ENCODE measurements at regions not wholly inside any gene's neighbourhood (a gene's known extent, or its start where the extent isn't known, plus 50 kb on each side); places are given as distances from the start of the nearest gene placed in this dataset.
"Not testable (repeated sequence)": the region's sequence is repeated elsewhere in the genome, so short reads cannot be mapped to it uniquely, and the experiment has no call there.

DNA sequence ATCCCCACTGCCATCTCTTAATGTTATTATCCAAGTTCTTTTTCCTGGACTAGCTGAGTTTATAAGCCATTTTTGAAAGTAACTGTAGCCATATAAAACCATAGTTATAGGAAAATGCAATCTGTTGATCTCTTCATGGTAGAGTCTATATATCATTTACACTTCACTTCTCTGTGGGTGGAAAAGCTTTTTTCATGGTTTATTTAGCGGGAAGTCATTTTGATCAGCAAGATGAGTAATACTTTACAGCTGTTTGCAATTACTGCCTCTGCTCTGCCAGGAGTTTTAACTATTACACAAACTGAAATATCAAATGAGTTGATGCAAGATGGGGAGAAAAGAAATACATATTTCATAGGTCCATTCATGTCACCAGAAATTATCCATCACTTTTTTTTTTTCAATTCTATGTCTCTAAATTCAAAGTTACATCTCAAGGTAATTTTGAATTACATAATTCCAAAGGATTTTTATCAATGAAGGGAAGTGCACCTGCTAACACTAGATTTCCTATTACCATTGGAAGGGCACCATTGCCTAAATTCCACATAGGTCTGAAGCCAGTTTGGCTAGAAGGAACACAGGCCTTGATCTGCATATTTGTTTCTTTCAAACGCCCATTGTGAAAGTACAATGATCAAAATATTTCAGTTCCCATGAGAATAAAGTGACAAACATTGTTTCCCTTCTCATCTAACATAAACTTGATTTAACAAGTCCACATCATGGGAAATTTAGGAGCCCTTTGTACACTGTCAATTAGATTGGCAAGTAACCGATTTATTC, 296.7 kb downstream of the ZNF326 start:
- no peak for DNase-seq

GRCh38 chr1:90282811-90283210, 287.9 kb downstream of the ZNF326 start:
- no peak for DNase-seq

DNA sequence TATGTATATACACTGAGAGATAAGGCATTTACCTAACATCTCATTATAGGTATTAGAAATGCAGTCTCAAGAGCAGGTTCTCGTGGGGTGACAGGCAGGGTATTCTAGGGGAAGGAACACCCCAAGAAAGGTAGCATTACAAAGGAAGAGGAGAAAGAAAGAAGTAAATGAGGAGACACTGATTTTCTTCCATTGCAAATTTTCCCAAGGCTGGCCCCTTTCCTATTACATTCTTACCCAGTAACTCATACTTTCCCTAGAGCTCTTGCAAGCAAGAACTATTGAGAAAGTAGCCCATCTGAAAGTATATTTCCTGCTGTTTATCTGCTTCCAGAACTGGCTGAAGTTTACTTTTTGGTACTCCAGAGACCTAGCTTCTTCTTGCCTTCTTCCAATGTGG, 287.0 kb downstream of the ZNF326 start:
- not testable (repeated sequence) for DNase-seq

DNA sequence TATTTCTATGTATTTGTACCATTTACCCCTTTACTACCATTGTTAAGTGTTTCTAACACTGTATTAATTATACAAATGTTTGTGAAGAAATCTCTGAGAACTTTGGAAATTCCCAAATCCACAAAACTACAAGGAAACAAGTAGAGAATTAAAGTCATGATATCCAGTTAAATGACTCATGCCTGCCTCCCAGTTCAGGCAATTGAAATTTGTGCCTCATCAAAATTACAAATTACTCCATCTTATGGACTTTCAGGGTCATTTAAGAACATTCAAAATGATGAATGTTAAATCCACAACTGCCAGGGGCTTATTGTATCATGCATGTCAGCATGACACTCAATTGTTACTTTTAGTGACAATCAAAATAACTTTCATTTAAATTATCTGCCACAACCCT, 282.4 kb downstream of the ZNF326 start:
- DNase-seq = no peak

GRCh38 chr1:90274376-90274775, 279.5 kb downstream of the ZNF326 start:
- DNase-seq = no peak

DNA sequence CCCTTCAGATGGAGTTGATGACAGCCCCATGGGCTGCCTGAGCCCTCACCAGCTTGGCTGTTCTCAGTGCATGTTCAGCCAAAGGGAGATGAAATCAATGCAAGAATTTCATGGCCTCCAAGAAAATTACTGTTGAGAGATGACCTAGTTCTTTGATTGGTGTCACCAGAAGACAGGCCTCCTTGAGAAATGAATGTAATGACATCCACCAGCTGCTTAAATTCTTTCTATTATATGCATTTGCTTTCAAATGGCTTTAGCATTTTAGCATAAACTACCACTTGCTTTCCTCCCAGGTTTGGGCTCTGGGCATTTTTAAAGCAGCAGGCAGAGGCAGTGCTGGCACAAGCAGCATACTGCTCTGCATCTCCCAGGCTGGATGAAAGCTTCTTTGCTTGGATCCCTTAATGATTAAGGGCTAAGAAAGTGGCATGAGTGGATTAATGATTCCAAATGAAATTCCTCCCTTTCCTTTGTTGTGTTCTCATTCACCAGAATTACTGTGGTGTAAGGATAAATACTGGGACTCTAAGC, 278.4 kb downstream of the ZNF326 start:
- no peak for DNase-seq

DNA sequence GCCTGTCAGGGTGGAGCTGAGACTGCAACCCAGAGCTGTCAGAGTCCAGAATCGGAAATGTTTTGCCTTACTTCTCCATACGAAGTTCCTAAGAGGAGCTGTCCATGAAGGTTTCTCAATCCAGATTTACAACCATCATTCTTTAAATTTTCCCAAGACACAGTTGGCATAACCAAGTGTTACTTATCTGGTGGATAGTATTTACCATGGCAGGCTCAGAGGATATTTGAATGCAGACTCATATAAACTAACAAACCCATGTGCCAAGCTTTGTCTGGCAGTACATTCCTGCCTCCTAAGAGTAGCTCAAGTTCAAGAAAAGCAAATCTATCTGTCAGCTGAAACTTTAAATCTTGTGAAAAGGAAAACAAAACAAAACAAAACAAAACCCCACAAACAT, 267.9 kb downstream of the ZNF326 start:
- DNase-seq = no peak

- DNase-seq = no peak
Observed at GRCh38 chr1:90262286-90262685, 267.4 kb downstream of the ZNF326 start.

GRCh38 chr1:90246069-90246468, 251.2 kb downstream of the ZNF326 start:
- DNase-seq = no peak

- DNase-seq = no peak
Observed at GRCh38 chr1:90236493-90236892, 241.6 kb downstream of the ZNF326 start.

DNA sequence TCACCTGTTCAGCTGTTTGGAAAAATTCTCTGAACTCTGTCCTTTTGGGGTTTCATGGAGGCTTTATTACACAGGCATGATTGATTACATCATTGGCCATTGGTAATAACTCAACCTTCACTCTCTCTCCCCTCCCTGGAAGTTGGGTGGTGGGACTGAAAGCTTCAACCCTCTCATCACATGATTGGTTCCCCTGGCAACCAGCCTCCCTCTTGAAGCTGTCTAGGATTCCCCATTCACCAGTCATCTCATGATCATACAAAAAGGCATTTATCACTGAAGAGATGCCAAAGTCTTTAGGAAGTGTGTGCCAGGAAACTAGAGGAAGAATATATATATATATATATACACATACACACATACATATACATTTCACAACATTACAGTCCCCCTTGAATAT, 228.5 kb downstream of the ZNF326 start:
- no peak for DNase-seq

- DNase-seq = no peak
Observed at GRCh38 chr1:90220941-90221693, 226.2 kb downstream of the ZNF326 start.

DNA sequence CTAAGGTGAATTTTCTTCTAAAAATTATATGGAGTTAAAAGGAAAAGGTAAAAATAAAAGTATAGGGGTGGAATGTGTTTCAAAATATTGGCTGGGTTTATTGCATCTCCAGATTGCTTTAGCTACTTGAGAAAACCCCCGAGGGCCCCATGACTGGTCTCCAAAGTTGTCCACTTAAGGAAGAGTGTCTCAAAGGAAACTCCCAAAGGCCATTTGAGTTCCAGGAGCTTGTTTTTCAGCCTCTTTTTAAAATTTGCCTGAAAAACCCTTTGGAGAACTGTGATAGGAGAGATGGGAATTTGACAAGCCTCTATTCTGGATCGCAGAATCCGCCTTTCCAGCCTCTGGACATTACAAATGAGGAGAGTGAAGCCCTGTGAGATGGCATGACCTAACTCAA, 225.6 kb downstream of the ZNF326 start:
- no peak for DNase-seq

DNA sequence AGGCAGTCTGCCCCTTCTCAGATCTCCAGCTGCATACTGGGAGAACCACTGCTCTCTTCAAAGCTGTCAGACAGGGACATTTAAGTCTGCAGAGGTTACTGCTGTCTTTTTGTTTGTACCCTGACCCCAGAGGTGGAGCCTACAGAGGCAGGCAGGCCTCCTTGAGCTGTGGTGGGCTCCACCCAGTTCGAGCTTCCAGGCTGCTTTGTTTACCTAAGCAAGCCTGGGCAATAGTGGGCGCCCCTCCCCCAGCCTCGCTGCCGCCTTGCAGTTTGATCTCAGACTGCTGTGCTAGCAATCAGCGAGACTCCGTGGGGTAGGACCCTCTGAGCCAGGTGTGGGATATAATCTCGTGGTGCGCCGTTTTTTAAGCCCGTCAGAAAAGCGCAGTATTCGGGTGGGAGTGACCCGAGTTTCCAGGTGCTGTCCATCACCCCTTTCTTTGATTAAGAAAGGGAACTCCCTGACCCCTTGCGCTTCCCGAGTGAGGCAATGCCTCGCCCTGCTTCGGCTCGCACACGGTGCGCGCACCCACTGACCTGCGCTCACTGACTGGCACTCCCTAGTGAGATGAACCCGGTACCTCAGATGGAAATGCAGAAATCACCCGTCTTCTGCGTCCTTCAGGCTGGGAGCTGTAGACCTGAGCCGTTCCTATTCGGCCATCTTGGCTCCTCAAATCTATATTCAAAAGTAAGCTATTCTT, 224.4 kb downstream of the ZNF326 start:
- not testable (repeated sequence) for DNase-seq

GRCh38 chr1:90210633-90211491, 216.0 kb downstream of the ZNF326 start:
- no peak for DNase-seq

DNA sequence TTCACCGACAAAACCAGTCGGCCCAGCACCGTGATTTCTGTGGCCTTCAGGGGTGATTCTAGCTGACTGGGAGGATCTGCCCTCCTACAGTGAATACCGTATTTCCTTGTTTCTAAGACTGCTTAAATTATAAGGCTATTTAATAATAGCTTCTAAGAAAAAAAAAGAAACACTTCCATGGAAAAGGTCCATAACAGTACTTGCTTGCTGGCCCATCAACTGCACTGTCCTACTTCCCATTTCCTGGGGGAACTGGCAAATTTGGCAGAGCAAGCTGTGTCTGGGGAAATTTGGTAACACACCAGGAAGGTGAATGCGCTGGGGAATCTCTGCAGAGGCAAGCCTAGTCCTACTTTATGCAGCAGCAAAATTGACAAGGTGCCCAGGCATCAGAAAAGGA, 214.0 kb downstream of the ZNF326 start:
- DNase-seq = no peak

DNA sequence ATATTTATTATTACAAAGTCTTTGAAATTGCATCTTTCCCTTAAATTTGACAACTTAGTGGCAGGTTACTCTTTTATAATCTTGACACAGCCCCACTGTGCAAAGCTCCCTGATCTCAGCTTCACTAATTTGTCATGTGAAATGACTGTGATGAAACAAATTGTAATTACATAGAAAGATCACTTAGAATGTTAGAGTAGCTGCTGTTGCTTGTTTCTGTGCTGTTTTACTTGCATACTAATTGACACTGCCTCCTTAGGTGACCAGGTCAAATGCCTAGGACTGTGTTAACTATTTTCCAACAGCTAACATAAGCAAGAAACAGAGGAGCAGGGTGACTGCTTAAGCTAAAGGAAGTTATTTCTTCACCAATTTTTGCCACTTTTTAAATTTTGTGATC, 211.3 kb downstream of the ZNF326 start:
- DNase-seq = no peak

DNA sequence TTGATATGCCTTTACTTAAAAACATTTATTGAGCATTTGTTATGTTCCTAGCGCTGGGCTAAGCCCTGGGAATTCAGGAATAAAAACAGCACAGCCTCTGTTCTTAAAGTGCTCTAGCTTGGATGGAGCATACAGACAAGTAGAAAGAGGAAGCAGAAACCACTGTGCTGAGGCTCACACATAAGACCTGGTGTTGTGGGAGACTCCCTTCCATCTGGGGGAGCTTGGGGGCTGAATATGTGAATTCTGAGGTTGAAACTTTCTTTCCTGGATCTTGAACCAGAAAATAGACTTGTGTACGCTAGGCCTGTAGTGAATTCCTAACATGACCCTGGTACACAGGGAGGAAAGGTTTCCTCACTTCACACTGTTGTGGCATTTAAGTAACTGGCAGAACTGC, 209.9 kb downstream of the ZNF326 start:
- DNase-seq = no peak

- no peak for DNase-seq
Observed at GRCh38 chr1:90204023-90204590, 209.2 kb downstream of the ZNF326 start.

GRCh38 chr1:90201467-90202358, 206.8 kb downstream of the ZNF326 start:
- no peak for DNase-seq

Measured in C1 segment of cervical spinal cord (tissue), 14 donors.